Ramos (cell line): ENCODE measurements at regions not wholly inside any gene's neighbourhood (a gene's known extent, or its start where the extent isn't known, plus 50 kb on each side); places are given as distances from the start of the nearest gene placed in this dataset.

Source experiments
- in situ Hi-C: fragments of 300-500 bp; cut with MboI; formaldehyde crosslinking; loops from one replicate; pipeline ENCODE4 v1.14.3; 2022; ENCODE audit warnings: low sequenced_read_pairs; ENCODE audit not compliant: unreplicated experiment

DNA sequence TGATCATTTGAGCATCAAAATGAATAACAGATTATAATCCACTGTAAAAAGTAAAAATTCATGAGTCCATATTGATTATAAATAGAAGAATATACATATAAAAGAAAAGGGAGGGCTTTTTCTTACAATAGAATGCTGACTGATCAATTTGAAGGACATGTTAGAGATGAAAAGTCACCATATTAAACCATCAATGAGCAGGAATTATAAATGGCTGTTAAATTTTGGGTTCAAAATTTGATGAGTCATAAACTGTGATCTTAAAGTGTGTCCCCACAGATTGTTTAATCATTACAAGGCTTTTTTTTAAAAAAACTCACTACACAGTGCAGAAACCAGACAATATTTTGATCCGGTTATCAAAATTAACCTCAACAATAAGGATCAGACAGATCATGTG, 434.5 kb downstream of the BCL11A start:
- in situ Hi-C loops: no loop called here

DNA sequence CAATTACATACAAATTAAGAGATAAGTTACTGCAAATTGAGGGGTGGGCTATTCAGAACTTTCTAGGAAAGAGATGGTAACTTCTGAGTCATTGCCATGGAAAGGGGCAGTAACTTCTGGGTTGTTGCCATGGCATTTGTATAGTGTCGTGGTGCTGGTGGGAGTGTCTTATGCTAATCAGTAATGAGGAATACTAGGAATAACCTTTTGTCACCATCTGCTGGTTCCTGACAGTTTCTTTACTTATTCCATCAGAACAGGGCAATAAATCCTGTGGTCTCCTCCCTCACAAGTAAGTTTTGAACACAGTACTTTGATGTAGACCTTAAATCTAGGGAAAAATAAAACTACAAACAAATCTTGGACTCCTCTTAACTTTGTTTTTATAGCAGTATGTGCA, 435.4 kb downstream of the BCL11A start:
- in situ Hi-C loops: no loop called here

DNA sequence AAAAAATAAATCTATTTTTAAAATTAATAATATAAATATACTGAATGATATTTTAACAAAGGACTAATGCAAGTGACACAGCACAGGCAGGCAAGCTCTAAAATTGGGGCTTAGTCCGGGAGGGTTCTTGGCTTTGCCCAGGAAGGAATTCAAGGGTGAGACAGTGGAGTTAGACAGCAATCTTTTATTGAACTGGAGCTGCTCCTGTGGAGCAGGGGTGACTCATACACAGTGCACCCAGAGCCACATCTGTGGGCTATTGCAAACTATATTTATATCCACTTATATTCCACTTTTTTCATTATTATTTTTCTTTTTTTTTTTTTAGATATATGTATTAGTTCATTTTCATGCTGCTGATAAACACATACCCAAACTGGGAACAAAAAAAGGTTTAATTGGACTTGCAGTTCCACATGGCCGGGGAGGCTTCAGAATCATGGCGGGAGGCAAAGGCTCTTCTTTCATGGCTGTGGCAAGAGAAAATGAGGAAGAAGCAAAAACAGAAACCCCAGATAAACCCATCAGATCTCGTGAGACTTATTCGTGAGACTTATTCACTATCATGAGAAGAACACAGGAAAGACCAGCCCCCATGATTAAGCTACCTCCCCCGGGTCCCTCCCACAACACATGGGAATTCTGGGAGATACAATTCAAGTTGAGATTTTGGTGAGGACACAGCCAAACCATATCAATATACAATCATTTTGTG, 437.1 kb downstream of the BCL11A start:
- in situ Hi-C loops: no loop called here

DNA sequence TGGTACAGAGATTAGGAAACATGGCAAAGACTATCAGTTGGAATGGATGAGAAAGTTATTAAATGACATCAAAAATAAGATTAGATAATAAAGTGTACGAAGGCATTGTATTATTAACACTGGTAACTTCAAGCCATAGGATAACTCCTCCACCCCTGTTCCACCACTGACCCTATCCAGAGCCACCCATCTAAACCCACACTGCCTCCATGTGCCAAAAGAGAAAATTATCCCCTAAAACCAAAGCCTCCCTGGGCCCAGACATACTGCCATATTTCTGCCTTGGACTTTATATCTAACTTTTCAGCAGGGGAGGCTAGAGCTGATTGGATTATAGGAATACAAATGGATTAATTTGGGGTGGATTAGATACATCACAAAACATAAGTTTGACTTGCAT, 443.7 kb downstream of the BCL11A start:
- in situ Hi-C loops: no loop called here

DNA sequence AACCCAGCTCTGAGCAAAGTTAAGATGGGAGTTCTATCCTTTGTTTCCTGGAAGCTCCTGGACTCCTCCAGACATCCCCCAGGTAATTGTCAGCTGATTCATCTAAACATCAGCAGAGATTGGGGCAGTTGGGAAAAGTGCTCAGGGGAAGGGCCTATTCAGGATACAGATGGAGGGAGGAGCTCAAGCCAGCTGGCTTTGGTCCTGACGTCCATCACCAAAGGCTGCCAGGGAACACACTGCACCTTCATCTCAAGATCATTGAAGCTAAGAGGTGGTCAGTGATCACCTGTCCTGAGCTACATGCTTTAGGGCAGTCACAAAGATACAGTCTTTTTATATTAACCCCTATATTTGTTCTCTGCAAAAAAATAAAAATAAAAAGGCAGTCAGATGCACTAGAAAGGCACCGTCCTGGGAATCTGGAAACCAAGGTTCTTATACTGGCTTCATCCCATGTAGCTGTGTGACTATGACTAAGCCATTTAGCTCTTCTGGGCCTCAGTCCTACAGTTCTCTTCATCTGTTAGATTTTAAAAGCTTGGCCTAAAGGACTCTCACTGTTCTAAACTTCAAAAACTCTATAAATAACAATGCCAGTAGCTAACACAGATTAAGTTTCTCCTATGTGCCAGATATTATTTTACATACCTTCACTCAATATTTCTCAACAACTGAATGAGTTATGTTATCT, 446.5 kb downstream of the BCL11A start:
- in situ Hi-C loops: no loop called here

DNA sequence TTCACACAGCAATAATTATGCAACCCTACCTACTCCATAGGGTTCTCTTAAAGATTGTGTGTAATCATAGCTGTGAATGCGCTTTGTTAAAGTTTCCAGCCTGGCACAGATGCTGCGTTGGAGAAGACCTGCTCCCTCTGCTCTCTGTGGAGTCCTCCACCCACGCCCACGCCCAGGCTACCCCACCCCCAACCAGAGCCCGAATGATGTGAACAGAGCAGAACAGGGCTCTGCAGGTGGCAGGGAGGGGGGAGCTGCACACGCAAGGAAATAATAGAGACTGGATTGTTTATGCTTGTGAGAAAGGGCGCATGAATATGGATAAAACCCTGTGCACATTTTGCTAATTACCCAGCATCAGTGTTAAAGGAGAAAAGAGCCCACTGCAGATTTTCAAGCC, 447.5 kb downstream of the BCL11A start:
- in situ Hi-C loops: no loop called here

DNA sequence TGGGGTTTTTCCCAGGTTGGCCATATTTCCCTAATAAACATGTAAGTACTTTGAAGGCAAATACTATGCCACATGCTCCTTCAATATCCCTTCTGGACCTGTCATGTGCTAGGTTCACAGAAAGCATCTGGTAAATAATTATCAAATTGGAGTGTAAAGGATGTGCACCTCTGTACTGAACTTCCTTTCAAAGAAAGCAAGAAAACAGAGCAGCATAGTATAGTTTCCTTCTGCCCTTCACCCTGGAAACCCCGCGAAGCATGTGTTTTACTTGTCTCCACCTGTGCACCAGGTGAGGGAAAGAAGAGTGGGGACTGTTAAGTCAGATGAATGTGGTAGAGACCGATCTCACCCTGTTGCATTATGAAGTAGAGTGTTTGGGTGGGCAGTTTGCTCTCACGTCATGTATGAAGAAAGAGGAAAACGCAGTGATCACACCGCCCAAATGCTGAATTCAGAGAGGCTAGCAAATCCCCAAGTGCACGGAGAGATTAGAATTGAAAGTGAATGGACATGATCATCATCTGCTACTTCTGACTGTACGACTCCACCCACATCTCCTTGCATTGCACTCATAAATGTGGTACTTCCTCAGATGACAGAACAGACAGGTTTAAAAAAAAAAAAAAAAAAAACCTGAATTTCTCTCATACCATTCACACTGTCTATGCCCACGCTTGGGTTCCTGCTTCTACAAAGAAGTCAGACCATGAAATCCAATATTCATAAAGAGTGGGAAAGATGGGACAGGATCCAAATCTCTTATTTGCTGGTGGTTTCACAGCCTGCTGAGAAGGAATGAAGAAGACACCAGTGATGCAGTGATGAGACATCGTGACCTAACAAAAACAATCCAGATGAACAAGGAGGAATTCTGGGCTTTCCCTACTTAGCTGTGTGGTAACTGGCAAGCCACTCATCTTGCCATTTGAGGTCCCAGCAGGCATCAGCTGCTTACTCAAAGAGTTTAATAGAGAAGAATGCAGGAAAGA, 448.6 kb downstream of the BCL11A start:
- in situ Hi-C loops: no loop called here

DNA sequence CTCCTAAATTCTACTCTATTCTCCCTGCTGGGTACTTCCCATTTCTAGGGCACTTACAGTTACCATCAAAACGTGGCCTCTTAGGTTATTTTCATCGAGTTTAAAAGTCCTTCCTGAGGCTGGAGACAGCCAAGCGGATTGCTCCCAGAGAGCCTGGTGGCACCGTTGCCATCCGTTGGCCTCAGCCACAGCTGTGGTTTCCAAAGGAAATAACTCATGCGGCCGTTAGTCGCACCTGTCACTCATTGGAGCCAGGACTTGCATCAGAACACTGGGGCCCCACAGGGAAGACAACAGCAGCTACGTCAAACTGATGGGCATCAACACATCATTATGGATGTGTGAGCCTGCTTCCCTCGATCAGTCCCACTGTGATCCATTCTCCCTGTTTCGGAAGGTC, 453.4 kb downstream of the BCL11A start:
- in situ Hi-C loops: no loop called here

DNA sequence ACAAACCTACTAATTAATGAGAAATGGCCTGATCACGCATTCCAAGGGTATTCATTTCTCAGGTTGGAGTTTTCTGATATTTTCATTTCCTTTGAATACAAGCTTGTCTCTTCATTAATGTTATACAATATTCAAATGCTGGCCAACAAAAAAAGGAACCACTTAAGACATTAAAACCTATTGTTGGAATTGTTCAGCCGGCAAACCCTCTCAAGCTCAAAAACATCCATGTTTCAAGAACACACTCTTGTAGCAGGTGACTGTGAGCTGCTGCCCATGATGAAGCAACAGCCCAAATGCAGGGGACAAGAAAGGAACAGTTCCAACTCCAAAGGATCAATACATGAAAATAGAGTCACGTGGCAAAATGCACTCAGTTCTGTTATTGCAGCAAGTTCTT, 454.5 kb downstream of the BCL11A start:
- in situ Hi-C loops: no loop called here

DNA sequence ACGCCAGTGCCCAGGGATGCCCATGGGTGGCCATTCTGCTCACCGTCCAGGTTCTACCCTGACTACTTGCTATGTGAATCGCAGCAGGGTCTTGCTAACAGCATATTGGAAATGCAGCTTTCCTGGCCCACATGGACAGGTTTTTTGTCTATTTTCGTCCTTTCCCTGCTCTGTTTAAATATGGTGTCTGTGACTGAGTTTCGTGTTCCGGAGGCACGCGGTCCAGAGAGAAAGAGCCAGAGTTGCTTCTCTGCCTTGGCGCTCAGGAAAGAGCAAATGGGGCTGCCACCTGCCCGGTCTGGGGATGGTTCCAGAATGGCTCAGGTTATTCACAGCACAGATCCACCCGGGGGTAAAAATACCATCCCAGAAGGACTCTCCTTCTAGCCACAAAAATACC, 456.2 kb downstream of the BCL11A start:
- in situ Hi-C loops: no loop called here

DNA sequence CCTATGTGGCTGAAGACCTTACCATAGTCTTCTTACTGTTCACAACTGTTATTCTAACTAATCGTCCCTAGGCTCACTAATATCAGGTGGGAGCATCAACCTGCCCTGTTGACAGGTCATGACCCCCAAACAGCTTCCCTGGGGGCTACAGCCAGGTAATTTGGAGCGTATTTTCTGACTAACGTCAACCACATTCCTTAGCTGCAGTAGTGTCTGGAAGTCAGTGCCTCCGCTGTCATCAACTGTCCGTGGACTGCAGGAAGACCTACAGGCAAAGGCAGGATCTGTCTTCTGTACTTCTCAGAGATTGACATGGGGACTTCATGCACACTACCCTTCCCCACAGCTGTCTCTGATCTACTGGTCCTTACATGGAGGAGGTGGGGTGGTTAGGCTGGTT, 456.9 kb downstream of the BCL11A start:
- in situ Hi-C loops: no loop called here

DNA sequence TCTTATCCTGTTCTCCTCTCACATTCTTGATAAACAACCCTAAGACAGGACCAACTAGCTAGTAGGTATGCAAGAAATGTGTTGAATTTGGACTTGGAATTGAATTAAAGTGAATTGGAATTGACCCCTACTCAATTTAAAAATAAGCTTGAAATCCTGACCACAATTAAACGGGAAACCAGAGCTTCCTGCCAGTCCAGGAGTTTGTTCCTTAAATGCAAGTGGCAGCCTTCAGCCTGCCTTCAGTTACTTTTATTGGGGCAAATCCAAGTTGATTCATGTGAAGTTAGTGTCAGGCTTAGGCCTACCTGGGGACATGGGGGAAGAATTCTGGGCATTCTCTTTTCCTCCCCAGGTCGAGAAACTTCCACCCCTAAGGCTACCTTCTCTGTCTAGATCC, 457.6 kb downstream of the BCL11A start:
- in situ Hi-C loops: no loop called here

DNA sequence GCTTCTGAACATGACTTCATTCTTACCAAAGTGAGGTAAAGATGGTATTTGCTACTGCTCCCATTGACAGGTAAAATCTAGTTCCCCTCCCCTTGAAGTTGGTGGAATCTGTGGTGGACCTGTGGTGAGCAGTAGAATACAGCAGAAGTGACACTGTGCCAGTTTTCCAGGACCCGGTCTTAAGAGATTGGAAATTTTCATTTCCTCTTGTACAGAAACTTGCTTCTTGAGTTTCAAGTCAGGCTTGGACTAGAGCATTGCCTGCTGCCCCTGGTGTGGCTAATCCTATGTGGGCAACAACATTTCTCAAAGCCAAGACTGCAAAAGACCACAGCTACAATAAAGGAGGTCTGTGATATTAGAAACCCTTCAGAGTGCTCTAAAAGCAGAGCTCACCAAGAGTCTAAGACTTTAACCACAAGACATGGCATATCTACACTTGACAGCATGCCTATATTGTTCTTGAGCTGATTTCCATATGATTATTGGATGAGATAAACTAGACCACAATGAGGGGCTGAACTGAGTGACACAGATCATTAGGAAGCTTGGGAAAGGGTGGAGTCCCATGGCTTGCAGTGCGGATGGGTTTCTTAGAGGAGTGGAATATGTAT, 458.1 kb downstream of the BCL11A start:
- in situ Hi-C loops: no loop called here

DNA sequence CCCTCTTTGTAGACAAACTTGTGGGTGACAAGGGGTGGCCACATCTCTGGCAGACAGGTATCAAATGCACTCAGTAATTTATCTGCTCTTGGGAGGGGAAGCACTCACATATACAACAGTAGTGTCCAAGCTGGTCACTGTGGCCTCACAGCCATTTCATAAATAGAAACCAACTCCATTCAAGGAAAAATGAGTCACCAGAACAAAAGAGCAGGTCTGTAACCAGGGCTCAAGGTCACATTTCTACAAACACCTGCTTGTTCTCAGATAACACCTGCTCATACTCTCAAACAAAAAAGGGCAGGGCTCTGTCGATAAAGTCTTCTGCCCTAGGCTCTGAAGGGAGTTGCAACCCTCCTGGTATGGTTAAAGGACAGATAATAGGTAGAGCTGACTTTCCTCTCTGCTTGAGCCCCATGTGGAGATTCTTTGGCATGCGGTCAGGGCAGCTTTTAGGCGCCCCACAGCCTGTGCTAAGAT, 459.0 kb downstream of the BCL11A start:
- in situ Hi-C loops: no loop called here

DNA sequence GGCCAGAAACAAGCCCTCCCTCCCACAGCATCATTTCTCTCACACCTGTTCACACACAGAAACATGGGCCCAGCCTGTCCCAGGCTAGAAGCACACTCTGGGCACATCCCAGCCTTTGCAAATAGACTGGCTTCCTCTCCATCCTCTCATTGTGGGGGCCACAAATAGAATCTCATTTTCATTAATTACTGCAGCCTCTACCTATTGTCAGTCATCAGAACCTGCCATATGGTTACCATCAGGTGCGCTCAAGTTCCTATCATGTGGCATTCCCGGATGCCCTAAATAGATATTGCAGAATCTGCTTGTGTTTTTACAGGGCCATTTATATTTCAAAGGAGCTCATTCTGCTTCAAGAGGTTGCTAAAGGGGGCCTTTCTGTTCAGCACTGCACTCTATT, 460.7 kb downstream of the BCL11A start:
- in situ Hi-C loops: no loop called here

DNA sequence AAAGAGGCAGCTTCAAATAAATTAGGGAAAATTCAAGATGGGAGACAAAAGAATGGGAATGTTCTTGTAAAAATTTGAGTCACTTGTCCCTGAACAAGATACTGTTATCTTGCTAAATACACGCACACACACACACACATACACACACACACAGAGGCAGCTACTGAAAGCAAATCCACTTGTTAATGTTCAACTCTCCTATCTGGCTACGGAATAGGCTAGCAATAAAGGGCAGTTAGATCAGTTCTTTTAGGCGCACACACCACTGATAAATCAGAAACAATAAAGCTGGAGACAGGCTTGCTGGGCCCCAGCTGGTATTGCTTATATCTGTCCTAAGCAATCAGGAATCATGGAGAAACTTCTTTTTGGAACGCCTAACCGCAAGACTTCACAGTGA, 461.6 kb downstream of the BCL11A start:
- in situ Hi-C loops: no loop called here

DNA sequence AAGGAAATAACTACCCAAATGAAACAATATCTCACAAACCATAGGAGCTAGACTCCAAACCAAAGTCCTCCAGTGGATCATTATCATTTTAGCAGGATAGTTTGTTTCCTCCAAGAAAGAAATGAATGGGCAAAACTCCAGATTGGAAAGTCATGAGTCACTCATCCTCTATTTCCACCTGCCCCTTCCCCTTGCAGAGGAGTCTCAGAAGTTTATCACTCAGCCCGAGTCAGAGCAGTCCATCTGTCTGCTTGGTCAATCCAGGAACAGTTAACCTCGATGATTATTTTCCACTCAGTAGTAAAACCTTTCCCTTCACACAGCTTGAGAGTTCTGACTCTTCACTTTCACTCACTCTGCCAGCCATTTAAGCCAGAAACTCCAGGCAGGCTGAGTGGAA, 462.2 kb downstream of the BCL11A start:
- in situ Hi-C loops: no loop called here

DNA sequence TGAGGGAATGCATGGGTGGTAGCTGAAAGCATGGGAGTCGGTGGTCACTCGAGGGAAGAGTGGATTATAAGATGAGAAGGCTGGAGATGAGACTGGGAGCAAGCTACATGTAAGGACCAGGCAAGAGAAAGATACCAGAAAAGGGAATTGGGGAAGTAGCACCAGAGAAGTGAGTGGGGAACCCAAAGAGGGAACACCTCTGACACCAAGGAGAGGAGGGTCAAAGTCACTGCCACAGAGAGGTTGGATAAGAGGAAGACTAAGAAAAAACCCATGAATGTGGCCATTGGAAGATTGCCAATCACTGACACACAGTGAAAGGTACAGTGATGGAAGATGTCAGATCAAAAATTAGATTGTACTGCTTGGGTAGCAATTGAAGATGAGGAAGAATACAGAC, 473.9 kb downstream of the BCL11A start:
- in situ Hi-C loops: no loop called here

DNA sequence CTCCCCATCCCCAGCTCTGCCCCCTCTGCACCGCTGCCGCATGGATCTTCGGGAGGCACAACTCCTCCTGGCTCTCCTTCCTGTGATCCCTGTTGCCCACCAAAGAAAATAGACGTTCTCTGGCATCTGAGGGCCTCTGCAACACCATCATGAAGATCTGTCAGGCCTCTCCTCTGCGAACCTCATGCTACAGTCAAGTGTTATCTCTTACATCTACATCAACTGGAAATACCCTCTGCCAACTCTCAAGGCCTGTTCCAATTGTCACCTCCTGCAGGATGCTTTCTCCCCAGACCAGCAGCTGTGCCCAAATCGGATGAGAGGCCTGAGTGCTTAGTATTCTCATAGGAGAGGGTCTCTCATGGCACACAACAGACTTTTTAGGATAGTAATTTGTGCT, 478.4 kb downstream of the BCL11A start:
- in situ Hi-C loops: no loop called here

DNA sequence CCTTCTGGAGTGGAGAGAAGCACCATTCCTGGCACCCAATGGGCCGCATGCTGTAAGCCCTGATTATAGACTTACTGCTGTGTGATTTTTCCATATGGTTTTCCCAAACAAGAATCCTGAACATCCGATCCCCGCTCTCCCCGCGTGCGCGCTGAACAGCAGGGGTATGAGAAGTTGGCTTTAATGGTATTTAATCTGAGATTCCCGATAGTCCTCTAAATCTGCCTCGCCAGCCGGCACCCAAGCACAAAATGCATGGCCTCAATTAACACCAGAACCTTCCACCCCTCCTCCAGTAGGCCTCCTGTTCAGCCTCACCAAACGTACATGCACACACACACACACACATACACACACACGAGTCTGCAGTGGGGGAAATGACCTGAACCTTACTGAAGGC, 480.3 kb downstream of the BCL11A start:
- in situ Hi-C loops: no loop called here
